ENCODE measurements at regions not wholly inside any gene's neighbourhood (a gene's known extent, or its start where the extent isn't known, plus 50 kb on each side); places are given as distances from the start of the nearest gene placed in this dataset.

DNA sequence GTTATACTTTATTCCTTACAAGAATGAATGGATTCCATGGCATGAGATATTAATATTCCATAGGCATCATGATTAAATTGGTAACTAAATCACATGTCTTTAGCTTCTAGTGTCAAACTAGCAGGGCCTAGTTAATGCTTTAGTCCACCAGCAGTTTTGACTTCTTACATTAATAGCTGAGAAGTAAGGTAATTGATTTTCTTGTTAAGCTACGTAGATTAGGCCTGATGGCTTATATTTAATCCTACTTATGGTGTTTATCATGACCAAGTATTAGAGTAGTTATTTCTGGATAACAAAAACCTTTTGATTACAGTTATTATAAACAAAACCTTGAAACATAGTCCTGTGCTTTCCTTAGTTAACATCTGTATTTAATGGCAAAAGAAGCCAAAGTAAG, 184.5 kb downstream of the TANC2 start:
- intact Hi-C loops (cut with DNase I; ENCODE audit: low total_unique reads), result no loop called here
- WGBS, 2 donors, result 94 to 98% methylated on average over 1 of the region's 1 CpG

DNA sequence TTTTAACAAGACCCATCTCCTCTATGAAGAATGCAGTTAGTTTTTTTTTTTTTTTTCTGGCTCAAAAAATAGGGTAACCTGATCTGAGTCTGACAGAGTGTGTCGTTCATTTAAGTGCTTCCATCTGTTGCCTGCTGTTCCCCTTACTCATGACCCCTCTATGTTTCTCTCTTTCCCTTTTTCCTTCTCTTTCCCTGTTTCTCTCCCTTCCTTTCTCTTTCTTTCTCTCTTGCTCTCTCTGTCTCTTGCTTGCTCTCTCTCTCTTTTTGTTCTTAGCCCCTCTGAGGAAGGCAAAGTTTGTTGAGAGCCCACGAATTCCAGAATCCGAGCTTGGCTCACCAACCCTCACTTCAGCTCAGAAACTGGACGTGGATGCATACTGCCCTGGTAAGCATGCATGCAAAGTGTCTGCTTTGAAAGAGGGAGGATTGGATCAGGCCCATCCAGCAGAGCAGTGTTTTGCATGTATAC, 185.0 kb downstream of the TANC2 start:
- no peak overlapping the region for H3K4me3 ChIP-seq (ENCODE audit: low read depth, poor library complexity, severe bottlenecking)
- TF ChIP-seq, protein P1, sequence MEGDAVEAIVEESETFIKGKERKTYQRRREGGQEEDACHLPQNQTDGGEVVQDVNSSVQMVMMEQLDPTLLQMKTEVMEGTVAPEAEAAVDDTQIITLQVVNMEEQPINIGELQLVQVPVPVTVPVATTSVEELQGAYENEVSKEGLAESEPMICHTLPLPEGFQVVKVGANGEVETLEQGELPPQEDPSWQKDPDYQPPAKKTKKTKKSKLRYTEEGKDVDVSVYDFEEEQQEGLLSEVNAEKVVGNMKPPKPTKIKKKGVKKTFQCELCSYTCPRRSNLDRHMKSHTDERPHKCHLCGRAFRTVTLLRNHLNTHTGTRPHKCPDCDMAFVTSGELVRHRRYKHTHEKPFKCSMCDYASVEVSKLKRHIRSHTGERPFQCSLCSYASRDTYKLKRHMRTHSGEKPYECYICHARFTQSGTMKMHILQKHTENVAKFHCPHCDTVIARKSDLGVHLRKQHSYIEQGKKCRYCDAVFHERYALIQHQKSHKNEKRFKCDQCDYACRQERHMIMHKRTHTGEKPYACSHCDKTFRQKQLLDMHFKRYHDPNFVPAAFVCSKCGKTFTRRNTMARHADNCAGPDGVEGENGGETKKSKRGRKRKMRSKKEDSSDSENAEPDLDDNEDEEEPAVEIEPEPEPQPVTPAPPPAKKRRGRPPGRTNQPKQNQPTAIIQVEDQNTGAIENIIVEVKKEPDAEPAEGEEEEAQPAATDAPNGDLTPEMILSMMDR (IDR thresholded peaks at IDR 0.05), result no peak
- no peak for TF ChIP-seq POLR2A (IDR thresholded peaks at IDR 0.05)
- 59% methylated on average over 4 of the region's 4 CpGs for WGBS, 2 donors

More for the DNA sequence above, 184.5 kb downstream of the TANC2 start:
- TF ChIP-seq POLR2A (IDR thresholded peaks at IDR 0.05), result no peak
- TF ChIP-seq, protein P1 (IDR thresholded peaks at IDR 0.05), result no peak
- DNase-seq (ENCODE audit: low spot score in 2 of 2), result no peak
- H3K4me3 ChIP-seq (ENCODE audit: low read depth, poor library complexity, severe bottlenecking), result no peak overlapping the region

DNA sequence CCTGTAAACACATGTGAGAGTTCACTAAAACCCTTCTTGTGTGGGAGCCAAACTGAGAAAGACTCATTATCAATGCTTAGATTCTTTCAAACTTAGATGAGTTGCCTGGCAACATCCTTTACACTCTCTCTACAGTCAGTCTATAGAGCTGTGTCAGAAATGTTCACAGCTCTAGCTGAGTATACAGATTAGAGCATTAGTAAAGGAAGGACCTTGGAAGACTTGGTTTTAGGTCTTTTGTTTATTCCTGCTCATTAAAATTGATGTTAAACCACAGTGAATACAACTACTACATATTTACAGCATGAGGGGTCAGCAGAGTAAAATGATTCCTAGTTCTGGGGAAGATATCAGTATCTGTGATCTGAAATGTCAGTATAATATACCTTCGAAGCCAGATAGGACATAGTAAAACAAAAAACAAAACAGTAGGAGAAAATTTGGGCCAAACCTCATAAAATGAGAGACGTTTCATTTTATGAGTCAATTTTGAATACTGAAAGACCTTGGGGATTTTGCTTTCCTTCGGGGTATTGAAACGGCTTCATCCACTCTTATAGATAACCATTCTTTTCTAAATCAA, 186.0 kb downstream of the TANC2 start:
- TF ChIP-seq, protein P1 (IDR thresholded peaks at IDR 0.05), result no peak
- no peak for TF ChIP-seq POLR2A (IDR thresholded peaks at IDR 0.05)
- intact Hi-C loops (cut with DNase I; ENCODE audit: low total_unique reads), result no loop called here
- WGBS, 2 donors, result 70 to 71% methylated on average over 4 of the region's 4 CpGs
- DNase-seq (ENCODE audit: low spot score in 2 of 2), result no peak
- H3K4me3 ChIP-seq (ENCODE audit: low read depth, poor library complexity, severe bottlenecking), result no peak overlapping the region

More for the DNA sequence above, 185.0 kb downstream of the TANC2 start:
- intact Hi-C loops (cut with DNase I; ENCODE audit: low total_unique reads), result no loop called here
- no peak for DNase-seq (ENCODE audit: low spot score in 2 of 2)

DNA sequence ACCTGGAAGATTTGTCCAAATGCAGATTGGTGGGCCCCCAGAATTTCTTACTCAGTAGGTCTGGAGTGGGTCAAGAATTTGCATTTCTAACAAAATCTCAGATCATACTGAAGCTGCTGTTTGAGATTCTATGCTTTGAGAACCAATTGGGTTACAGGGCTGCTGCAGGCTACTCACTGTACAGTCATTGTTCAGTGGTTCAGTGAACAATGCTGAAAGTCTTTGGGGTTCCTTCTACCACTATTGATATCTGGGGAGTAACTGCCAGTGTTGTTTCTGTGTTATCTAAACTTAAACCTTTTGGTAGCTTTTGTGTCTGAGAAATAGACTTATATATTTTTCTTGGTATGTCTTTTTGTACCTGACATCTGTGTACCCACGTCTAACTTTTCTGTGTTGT, 187.5 kb downstream of the TANC2 start:
- WGBS, 2 donors, result 80 to 87% methylated on average over 1 of the region's 1 CpG
- TF ChIP-seq, protein P1 (IDR thresholded peaks at IDR 0.05), result no peak
- no peak for TF ChIP-seq POLR2A (IDR thresholded peaks at IDR 0.05)
- intact Hi-C loops (cut with DNase I; ENCODE audit: low total_unique reads), result no loop called here
- H3K4me3 ChIP-seq (ENCODE audit: low read depth, poor library complexity, severe bottlenecking), result no peak overlapping the region
- DNase-seq (ENCODE audit: low spot score in 2 of 2), result no peak

DNA sequence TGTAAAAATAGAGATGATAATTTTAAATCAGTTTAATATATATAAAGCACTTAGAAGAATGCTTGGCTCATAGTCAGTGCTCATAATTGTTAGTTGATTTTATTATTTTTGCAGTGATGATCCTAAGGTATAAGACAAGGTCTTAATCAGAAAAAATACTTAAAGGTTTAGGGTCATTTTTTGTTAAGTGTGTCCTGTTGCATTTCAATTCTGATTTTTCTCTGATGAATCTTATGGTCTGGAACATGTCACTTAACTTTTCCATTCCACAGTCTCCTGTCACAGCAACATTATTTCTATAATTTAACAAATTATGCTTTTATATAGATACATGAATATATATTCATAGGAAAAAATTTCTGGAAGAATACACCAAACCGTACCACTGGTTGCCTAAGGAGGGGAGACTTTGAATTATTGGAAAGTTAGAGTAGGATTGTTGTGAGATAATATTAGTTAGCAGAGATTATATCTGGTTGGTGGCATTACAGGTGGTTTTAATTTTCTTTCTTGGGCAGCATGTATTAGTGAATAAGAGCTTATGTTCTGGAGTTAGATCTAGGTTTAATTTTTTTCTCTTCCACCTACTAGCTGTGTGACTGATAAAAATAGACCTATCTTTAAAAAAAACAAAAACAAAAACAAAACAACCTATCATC, 188.7 kb downstream of the TANC2 start:
- WGBS, 2 donors, result 93 to 95% methylated on average over 1 of the region's 1 CpG
- DNase-seq (ENCODE audit: low spot score in 2 of 2), result no peak
- intact Hi-C loops (cut with DNase I; ENCODE audit: low total_unique reads), result no loop called here
- H3K4me3 ChIP-seq (ENCODE audit: low read depth, poor library complexity, severe bottlenecking), result no peak overlapping the region
- TF ChIP-seq POLR2A (IDR thresholded peaks at IDR 0.05), result no peak
- TF ChIP-seq, protein P1 (IDR thresholded peaks at IDR 0.05), result no peak
